OCI-LY1 (cell line): ENCODE measurements at regions not wholly inside any gene's neighbourhood (a gene's known extent, or its start where the extent isn't known, plus 50 kb on each side); places are given as distances from the start of the nearest gene placed in this dataset.

Source experiments
- H2AFZ ChIP-seq: fragments of 200-600 bp; sonication (generic), shearing (Covaris generic); 2 replicates; pipeline ENCODE4 v1.6.0; 2014; ENCODE audit warnings: antibody characterized with exemption, mild to moderate bottlenecking, low read length
- H3F3A ChIP-seq: fragments of 200-600 bp; sonication (generic), shearing (Covaris generic); 2 replicates; pipeline ENCODE4 v1.6.0; 2014; ENCODE audit warnings: mild to moderate bottlenecking, antibody characterized with exemption, low read length, moderate library complexity; ENCODE audit not compliant: insufficient read depth
- H3K27ac ChIP-seq: fragments of 200-600 bp; sonication (generic); 2 replicates; pipeline ENCODE4 v1.5.1; 2014; ENCODE audit warnings: low read length, mixed run types, mild to moderate bottlenecking, low read depth; ENCODE audit not compliant: poor library complexity, severe bottlenecking
- H3K27me3 ChIP-seq: fragments of 200-600 bp; sonication (generic); 2 replicates; pipeline ENCODE4 v1.6.0; 2014; ENCODE audit warnings: antibody characterized with exemption, mild to moderate bottlenecking, low read length, moderate library complexity; ENCODE audit not compliant: insufficient read depth
- H3K36me3 ChIP-seq: fragments of 200-600 bp; sonication (generic); 2 replicates; pipeline ENCODE4 v1.6.1; 2014; ENCODE audit warnings: mild to moderate bottlenecking, antibody characterized with exemption, low read length, moderate library complexity, mixed read lengths; ENCODE audit not compliant: insufficient read depth
- H3K4me1 ChIP-seq: fragments of 200-600 bp; sonication (generic); 2 replicates; pipeline ENCODE4 v1.5.1; 2014; ENCODE audit warnings: mild to moderate bottlenecking, low read length, moderate library complexity; ENCODE audit not compliant: insufficient read depth, severe bottlenecking
- H3K4me2 ChIP-seq: fragments of 200-600 bp; sonication (generic), shearing (Covaris generic); 2 replicates; pipeline ENCODE4 v1.6.1; 2014; ENCODE audit warnings: low read length
- H3K4me3 ChIP-seq: fragments of 200-600 bp; sonication (generic); 2 replicates; pipeline ENCODE4 v1.5.1; 2014; ENCODE audit warnings: low read length, low read depth, mild to moderate bottlenecking, mixed read lengths; ENCODE audit not compliant: poor library complexity, severe bottlenecking
- H3K79me2 ChIP-seq: fragments of 200-600 bp; shearing (Covaris generic); 2 replicates; pipeline ENCODE4 v1.6.1; 2016; ENCODE audit warnings: mixed run types, low read length, mixed read lengths; ENCODE audit not compliant: insufficient read depth
- H3K9ac ChIP-seq: fragments of 200-600 bp; sonication (generic), shearing (Covaris generic); 2 replicates; pipeline ENCODE4 v1.6.1; 2014; ENCODE audit warnings: mild to moderate bottlenecking, low read length, mixed read lengths
- H3K9me2 ChIP-seq: fragments of 200-600 bp; sonication (generic), shearing (Covaris generic); 2 replicates; pipeline ENCODE4 v1.6.1; 2014; ENCODE audit warnings: low read depth, mild to moderate bottlenecking, low read length, mixed read lengths
- H3K9me3 ChIP-seq: fragments of 200-600 bp; shearing (Covaris generic); 2 replicates; pipeline ENCODE4 v1.6.1; 2014; ENCODE audit warnings: low read length, mixed read lengths
- H4K20me1 ChIP-seq: fragments of 200-600 bp; sonication (generic), shearing (Covaris generic); 2 replicates; pipeline ENCODE4 v1.6.0; 2016; ENCODE audit warnings: mild to moderate bottlenecking, low read length; ENCODE audit not compliant: insufficient read depth
- EZH2 ChIP-seq: fragments of 200-600 bp; sonication (generic), shearing (Covaris generic); IDR thresholded peaks from 2 replicates; pipeline ENCODE4 v1.8.0; 2017; ENCODE audit warnings: borderline replicate concordance, mixed run types, mild to moderate bottlenecking, antibody characterized with exemption, low read length, moderate library complexity, mixed read lengths
- TF ChIP-seq, protein P1 (sequence below): fragments of 200-600 bp; sonication (generic), shearing (Covaris generic); IDR thresholded peaks from 2 replicates; pipeline ENCODE4 v1.5.1; 2017; ENCODE audit warnings: mild to moderate bottlenecking, antibody characterized with exemption, low read length, moderate library complexity, mixed read lengths

DNA sequence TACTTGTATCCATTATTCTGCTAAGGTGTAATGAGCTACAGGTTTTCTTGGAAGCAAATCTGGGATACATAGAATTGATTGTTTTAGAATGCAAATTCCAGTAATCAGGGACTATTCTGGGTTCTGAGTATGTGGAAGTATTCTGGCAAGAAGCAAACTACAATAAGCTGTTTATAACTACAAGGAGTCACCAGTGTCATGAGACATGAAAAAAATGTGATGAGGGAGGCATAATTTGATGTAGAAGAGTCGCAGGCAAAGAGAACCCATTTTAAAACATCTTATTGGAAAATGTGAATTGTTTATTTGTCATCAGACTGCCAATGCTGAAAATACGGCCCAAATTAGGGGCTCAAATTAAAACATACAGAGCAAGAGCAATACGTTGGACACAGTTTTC is 321.8 kb upstream of the E2F7 start:
- no peaks in the 10 kb centered on the region for H3K79me2 ChIP-seq
- H3K27ac ChIP-seq = no peak overlapping the region
- no peaks in the 10 kb centered on the region for H3K36me3 ChIP-seq
- no peak overlapping the region for H2AFZ ChIP-seq
- H4K20me1 ChIP-seq = no peaks in the 10 kb centered on the region
- H3K4me1 ChIP-seq = no peaks in the 10 kb centered on the region
- H3F3A ChIP-seq = no peaks in the 10 kb centered on the region
- no peak overlapping the region for H3K4me2 ChIP-seq
- H3K9me3 ChIP-seq = no peaks in the 10 kb centered on the region
- no peak overlapping the region for H3K9ac ChIP-seq
- H3K27me3 ChIP-seq = no peaks in the 10 kb centered on the region
- TF ChIP-seq, protein P1, sequence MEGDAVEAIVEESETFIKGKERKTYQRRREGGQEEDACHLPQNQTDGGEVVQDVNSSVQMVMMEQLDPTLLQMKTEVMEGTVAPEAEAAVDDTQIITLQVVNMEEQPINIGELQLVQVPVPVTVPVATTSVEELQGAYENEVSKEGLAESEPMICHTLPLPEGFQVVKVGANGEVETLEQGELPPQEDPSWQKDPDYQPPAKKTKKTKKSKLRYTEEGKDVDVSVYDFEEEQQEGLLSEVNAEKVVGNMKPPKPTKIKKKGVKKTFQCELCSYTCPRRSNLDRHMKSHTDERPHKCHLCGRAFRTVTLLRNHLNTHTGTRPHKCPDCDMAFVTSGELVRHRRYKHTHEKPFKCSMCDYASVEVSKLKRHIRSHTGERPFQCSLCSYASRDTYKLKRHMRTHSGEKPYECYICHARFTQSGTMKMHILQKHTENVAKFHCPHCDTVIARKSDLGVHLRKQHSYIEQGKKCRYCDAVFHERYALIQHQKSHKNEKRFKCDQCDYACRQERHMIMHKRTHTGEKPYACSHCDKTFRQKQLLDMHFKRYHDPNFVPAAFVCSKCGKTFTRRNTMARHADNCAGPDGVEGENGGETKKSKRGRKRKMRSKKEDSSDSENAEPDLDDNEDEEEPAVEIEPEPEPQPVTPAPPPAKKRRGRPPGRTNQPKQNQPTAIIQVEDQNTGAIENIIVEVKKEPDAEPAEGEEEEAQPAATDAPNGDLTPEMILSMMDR = no peak
- TF ChIP-seq EZH2 = no peak
- no peak overlapping the region for H3K4me3 ChIP-seq
- no peaks in the 10 kb centered on the region for H3K9me2 ChIP-seq

DNA sequence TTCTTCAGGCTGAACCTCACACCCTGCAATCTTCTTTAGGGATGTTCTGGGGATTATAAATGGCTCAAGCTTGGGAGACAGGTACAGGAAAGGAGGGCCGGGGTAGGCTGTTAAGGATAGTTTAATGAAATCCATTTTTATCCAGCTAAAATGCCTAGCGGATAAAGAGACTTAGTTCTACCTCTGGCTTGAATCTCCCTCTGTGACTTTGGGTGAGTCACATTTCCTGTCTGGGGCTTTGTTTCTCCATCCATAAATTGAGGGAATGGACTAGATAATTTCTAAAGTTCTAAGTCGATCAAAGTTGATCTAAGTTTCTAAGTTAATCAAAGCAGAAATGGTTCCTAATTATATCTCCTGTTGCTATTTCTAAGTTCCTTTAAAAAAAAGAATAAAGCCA is 319.6 kb upstream of the E2F7 start:
- no peak for TF ChIP-seq EZH2
- TF ChIP-seq, protein P1 = no peak
- Histone ChIP-seq H3K4me1 (no peaks in the 10 kb centered on the region), H3K79me2 (no peaks in the 10 kb centered on the region), H2AFZ (no peak overlapping the region), H3K4me2 (no peak overlapping the region), H3K9me2 (no peaks in the 10 kb centered on the region), H3K36me3 (no peaks in the 10 kb centered on the region), H4K20me1 (no peaks in the 10 kb centered on the region), H3F3A (no peaks in the 10 kb centered on the region), H3K9ac (no peak overlapping the region), H3K27ac (no peak overlapping the region), H3K4me3 (no peak overlapping the region), H3K27me3 (no peaks in the 10 kb centered on the region), H3K9me3 (no peaks in the 10 kb centered on the region)

DNA sequence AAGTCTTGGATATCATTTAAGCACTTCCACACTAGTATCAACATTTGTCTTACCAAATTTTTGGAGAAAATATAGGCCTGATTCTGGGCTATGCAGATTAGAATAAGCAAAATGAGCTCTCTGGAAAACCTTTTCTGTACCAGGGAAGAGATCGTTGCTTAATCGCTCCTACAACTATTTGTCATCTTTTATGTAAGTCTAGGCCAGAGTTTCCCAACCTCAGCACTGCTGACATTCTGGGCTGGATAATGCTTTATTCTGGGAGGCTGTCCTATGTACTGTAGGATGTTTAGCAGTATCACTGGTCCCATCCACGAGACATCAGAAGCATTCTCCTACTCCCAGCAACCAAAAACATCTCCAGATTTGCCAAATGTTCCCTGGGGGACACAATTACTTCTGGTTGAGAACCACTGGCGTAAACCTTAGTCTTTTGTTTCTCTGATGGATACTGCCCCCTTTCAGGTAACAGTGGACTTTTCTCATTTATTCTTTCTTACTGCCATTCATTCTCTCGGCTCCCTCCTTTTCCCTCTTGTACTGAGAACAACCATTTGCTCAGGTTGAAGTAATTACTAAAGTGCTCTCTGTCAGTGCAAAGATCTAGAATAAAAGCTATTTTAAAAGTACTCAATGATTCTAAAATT is 316.9 kb upstream of the E2F7 start:
- H3K27ac ChIP-seq = no peak overlapping the region
- H3K36me3 ChIP-seq = no peaks in the 10 kb centered on the region
- H3K4me1 ChIP-seq = no peaks in the 10 kb centered on the region
- TF ChIP-seq, protein P1 = no peak
- TF ChIP-seq EZH2 = no peak
- no peak overlapping the region for H2AFZ ChIP-seq
- no peak overlapping the region for H3K4me3 ChIP-seq
- no peaks in the 10 kb centered on the region for H3F3A ChIP-seq
- H3K4me2 ChIP-seq = no peak overlapping the region
- no peaks in the 10 kb centered on the region for H3K79me2 ChIP-seq
- H4K20me1 ChIP-seq = no peaks in the 10 kb centered on the region
- no peaks in the 10 kb centered on the region for H3K27me3 ChIP-seq
- no peak overlapping the region for H3K9ac ChIP-seq
- no peaks in the 10 kb centered on the region for H3K9me3 ChIP-seq
- no peaks in the 10 kb centered on the region for H3K9me2 ChIP-seq
